Hepatic stellate cell (primary cell): ENCODE measurements at regions not wholly inside any gene's neighbourhood (a gene's known extent, or its start where the extent isn't known, plus 50 kb on each side); places are given as distances from the start of the nearest gene placed in this dataset.
"Not testable (repeated sequence)": the region's sequence is repeated elsewhere in the genome, so short reads cannot be mapped to it uniquely, and the experiment has no call there.

ENCODE experiments used
- DNase-seq: peaks from one replicate; pipeline ENCODE4 v3.0.0; 2011; ENCODE audit warnings: low spot score

GRCh38 chr12:114858388-114859146 lies 174.6 kb upstream of the TBX3 start:
- DNase-seq, result no peak

- no peak for DNase-seq
These were observed 171.7 kb upstream of the TBX3 start for GRCh38 chr12:114855678-114856077.

GRCh38 chr12:114852976-114853529 lies 169.1 kb upstream of the TBX3 start:
- no peak for DNase-seq

- DNase-seq, result no peak
These were observed 168.0 kb upstream of the TBX3 start for GRCh38 chr12:114851981-114852380.

GRCh38 chr12:114850661-114851275 lies 166.8 kb upstream of the TBX3 start:
- DNase-seq, result no peak

GRCh38 chr12:114848666-114849065 lies 164.7 kb upstream of the TBX3 start:
- peak; percentile 81 for DNase-seq

- no peak for DNase-seq
These were observed 163.6 kb upstream of the TBX3 start for GRCh38 chr12:114847441-114848035.

- no peak for DNase-seq
These were observed 162.8 kb upstream of the TBX3 start for GRCh38 chr12:114846771-114847170.

- DNase-seq, result no peak
These were observed 157.7 kb upstream of the TBX3 start for GRCh38 chr12:114841557-114842251.

- no peak for DNase-seq
These were observed 154.5 kb upstream of the TBX3 start for GRCh38 chr12:114838480-114838879.

GRCh38 chr12:114836609-114837008 lies 152.6 kb upstream of the TBX3 start:
- DNase-seq, result no peak

GRCh38 chr12:114835031-114835430 lies 151.1 kb upstream of the TBX3 start:
- DNase-seq, result peak; percentile 34

- DNase-seq, result peak; percentile 39
These were observed 150.6 kb upstream of the TBX3 start for GRCh38 chr12:114834621-114835020.

GRCh38 chr12:114829833-114830232 lies 145.9 kb upstream of the TBX3 start:
- DNase-seq, result no peak

GRCh38 chr12:114829244-114829643 lies 145.3 kb upstream of the TBX3 start:
- not testable (repeated sequence) for DNase-seq

GRCh38 chr12:114827461-114827860 lies 143.5 kb upstream of the TBX3 start:
- DNase-seq, result no peak

GRCh38 chr12:114826244-114826643 lies 142.3 kb upstream of the TBX3 start:
- DNase-seq, result no peak

GRCh38 chr12:114823724-114824123 lies 139.7 kb upstream of the TBX3 start:
- no peak for DNase-seq

- peak; percentile 23 for DNase-seq
These were observed 137.6 kb upstream of the TBX3 start for GRCh38 chr12:114821570-114821969.

- no peak for DNase-seq
These were observed 136.8 kb upstream of the TBX3 start for GRCh38 chr12:114820796-114821195.

GRCh38 chr12:114817571-114818425 lies 133.8 kb upstream of the TBX3 start:
- DNase-seq, result no peak
